HUES6 (cell line): ENCODE measurements at regions not wholly inside any gene's neighbourhood (a gene's known extent, or its start where the extent isn't known, plus 50 kb on each side); places are given as distances from the start of the nearest gene placed in this dataset.

Experiments
- H3K27ac ChIP-seq: 2 replicates; pipeline ENCODE4 v1.7.0; 2013; ENCODE audit warnings: low read depth, mild to moderate bottlenecking, low read length, inconsistent platforms
- H3K27me3 ChIP-seq: 2 replicates; pipeline ENCODE4 v1.6.1; 2013; ENCODE audit warnings: low read length; ENCODE audit not compliant: control insufficient read depth, insufficient read depth
- H3K36me3 ChIP-seq: 2 replicates; pipeline ENCODE4 v1.6.1; 2013; ENCODE audit warnings: low read length; ENCODE audit not compliant: control insufficient read depth, insufficient read depth
- H3K4me1 ChIP-seq: 2 replicates; pipeline ENCODE4 v1.6.1; 2013; ENCODE audit warnings: low read length; ENCODE audit not compliant: control insufficient read depth, insufficient read depth
- H3K4me3 ChIP-seq: 2 replicates; pipeline ENCODE4 v1.5.1; 2013; ENCODE audit warnings: low read depth, low read length
- H3K9ac ChIP-seq: one replicate; pipeline ENCODE4 v1.6.1; 2013; ENCODE audit warnings: mild to moderate bottlenecking, low read length
- H3K9me3 ChIP-seq: 2 replicates; pipeline ENCODE4 v1.6.1; 2013; ENCODE audit warnings: low read depth, low read length; ENCODE audit not compliant: control insufficient read depth, insufficient read depth

DNA sequence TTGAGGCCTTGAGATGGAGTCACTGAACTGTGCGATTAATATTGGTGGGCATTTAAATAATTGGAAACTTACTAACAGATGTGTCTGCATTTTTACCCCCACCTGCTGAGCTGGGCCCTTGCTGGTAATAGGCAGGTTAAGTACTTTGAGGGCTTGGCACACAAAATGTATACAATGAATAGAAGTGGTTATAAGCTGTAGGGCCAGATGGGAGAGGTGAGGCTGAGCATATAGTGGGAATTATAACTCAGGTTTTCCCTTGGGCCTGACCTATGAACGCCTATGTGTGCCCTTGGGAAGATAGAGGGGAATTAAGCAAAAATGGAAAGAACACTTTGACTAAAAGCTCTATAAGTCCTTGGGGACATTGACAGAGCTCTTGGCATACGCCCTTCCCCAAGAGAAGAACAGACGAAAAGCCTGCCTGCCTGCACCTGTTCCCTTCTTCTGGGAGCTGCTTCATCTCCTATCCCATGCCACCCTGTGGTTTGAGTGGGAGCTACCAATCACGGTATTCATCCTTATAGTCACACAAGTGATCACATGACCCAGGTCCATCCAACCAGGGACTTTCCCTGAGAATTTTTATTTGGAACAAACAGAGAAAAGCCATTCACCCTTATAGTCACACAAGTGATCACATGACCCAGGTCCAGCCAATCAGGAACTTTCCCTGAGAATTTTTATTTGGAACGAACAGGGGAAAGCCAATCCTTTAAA, 260.7 kb upstream of the CSF3R start:
- peaks cover 14% of the 10 kb centered on the region; the same call in 1 of the 2 replicates for H3K4me1 ChIP-seq
- no peaks in the 10 kb centered on the region for H3K36me3 ChIP-seq
- peaks cover 4% of the 10 kb centered on the region for H3K9me3 ChIP-seq
- no peaks in the 10 kb centered on the region for H3K27me3 ChIP-seq
- H3K9ac ChIP-seq: no peak overlapping the region
- H3K27ac ChIP-seq: no peak overlapping the region
- H3K4me3 ChIP-seq: no peak overlapping the region

DNA sequence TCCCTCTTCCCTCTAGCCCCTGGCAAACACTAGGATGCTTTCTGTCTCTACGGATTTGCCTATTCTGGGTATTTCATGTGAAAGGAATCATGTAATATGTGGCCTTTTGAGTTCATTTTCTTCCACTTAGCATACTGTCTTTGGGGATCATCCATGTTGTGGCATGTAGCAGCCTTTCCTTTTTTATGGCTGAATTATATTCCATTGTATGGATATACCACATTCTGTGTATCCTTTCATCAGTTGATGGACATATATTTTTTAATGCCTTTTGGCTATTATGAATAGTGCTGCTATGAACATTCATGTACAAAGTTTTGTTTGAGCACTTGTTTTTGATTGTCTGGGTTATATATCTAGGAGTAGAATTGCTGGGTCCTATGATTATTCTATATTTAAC, 258.4 kb upstream of the CSF3R start:
- no peak overlapping the region for H3K4me3 ChIP-seq
- H3K27ac ChIP-seq: no peak overlapping the region
- H3K27me3 ChIP-seq: no peaks in the 10 kb centered on the region
- peaks cover 4% of the 10 kb centered on the region for H3K9me3 ChIP-seq
- no peaks in the 10 kb centered on the region for H3K36me3 ChIP-seq
- H3K4me1 ChIP-seq: peaks cover 28% of the 10 kb centered on the region
- no peak overlapping the region for H3K9ac ChIP-seq

- H3K27ac ChIP-seq: no peak overlapping the region
- H3K36me3 ChIP-seq: no peaks in the 10 kb centered on the region
- H3K9me3 ChIP-seq: peaks cover 4% of the 10 kb centered on the region
- no peak overlapping the region for H3K9ac ChIP-seq
- no peaks in the 10 kb centered on the region for H3K27me3 ChIP-seq
- H3K4me1 ChIP-seq: peaks cover 28% of the 10 kb centered on the region
- no peak overlapping the region for H3K4me3 ChIP-seq
Measured at GRCh38 chr1:36740446-36740845, 257.7 kb upstream of the CSF3R start.

DNA sequence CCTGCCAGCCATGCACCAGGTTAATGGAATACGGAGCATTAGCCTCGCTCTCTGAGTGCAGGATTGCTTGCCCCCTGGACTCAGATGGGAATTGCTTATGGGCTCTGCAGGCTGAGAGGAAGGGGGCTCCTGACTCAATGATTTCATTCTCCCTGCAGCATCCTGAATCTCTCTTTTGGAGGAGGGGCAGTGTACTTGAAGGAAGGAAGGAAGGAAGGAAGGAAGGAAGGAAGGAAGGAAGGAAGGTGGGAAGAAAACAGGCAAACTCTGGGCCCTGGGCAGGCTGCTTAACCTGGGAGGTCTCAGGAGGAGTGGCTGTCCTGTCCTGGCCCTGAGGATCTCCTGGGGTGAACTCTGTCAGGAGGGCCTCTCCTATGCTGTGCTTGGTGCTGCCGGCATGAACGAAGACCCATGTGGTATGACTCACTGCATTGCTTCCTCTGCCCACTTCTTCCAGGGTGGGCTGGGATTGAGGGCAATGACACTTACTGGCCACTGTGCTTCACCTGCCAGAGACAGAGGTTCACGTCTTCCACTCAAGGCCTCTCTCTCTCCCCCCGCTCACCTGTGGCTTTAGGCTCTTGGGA, 257.1 kb upstream of the CSF3R start:
- Histone ChIP-seq H3K9me3 (peaks cover 4% of the 10 kb centered on the region), H3K4me3 (no peak overlapping the region), H3K27ac (no peak overlapping the region), H3K27me3 (no peaks in the 10 kb centered on the region), H3K36me3 (no peaks in the 10 kb centered on the region), H3K4me1 (peaks cover 28% of the 10 kb centered on the region), H3K9ac (no peak overlapping the region)

- H3K27me3 ChIP-seq: no peaks in the 10 kb centered on the region
- H3K9ac ChIP-seq: no peak overlapping the region
- no peak overlapping the region for H3K27ac ChIP-seq
- H3K36me3 ChIP-seq: no peaks in the 10 kb centered on the region
- no peak overlapping the region for H3K4me3 ChIP-seq
- peaks cover 4% of the 10 kb centered on the region for H3K9me3 ChIP-seq
- H3K4me1 ChIP-seq: peaks cover 28% of the 10 kb centered on the region
Measured at GRCh38 chr1:36738245-36738644, 255.5 kb upstream of the CSF3R start.

DNA sequence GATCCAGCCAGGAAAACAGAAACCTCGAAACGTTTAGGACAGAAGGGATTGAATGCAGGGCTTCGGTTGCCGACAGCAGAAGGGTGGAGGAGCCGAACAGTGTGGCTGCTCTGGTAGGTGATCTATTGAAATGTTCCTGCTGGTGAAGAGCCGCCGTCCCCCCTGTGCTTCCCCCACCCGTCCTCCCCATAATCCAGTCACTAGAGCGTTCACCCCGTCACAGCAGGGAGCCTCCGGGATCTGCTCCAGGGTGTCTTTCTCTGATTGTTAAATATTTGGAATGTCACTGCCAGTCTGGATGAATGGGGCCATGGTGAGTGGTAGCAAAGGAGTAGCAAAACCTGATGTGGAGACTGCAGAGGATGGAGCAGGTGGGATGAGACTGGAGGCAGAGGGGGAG, 255.1 kb upstream of the CSF3R start:
- H3K4me3 ChIP-seq: no peak overlapping the region
- no peak overlapping the region for H3K9ac ChIP-seq
- no peaks in the 10 kb centered on the region for H3K27me3 ChIP-seq
- H3K9me3 ChIP-seq: peaks cover 4% of the 10 kb centered on the region
- H3K27ac ChIP-seq: no peak overlapping the region
- no peaks in the 10 kb centered on the region for H3K36me3 ChIP-seq
- H3K4me1 ChIP-seq: peaks cover 28% of the 10 kb centered on the region

- H3K27me3 ChIP-seq: no peaks in the 10 kb centered on the region
- peaks cover 28% of the 10 kb centered on the region for H3K4me1 ChIP-seq
- H3K9ac ChIP-seq: no peak overlapping the region
- no peak overlapping the region for H3K27ac ChIP-seq
- no peaks in the 10 kb centered on the region for H3K36me3 ChIP-seq
- no peak overlapping the region for H3K4me3 ChIP-seq
- peaks cover 4% of the 10 kb centered on the region for H3K9me3 ChIP-seq
Measured at GRCh38 chr1:36737038-36737555, 254.4 kb upstream of the CSF3R start.

- Histone ChIP-seq H3K36me3 (no peaks in the 10 kb centered on the region), H3K4me1 (peaks cover 36% of the 10 kb centered on the region), H3K27ac (no peak overlapping the region), H3K4me3 (no peak overlapping the region), H3K27me3 (no peaks in the 10 kb centered on the region), H3K9me3 (peaks cover 4% of the 10 kb centered on the region), H3K9ac (no peak overlapping the region)
Measured at GRCh38 chr1:36735939-36736730, 253.4 kb upstream of the CSF3R start.

GRCh38 chr1:36735436-36735835, 252.7 kb upstream of the CSF3R start:
- Histone ChIP-seq H3K4me3 (no peak overlapping the region), H3K4me1 (peaks cover 43% of the 10 kb centered on the region), H3K36me3 (no peaks in the 10 kb centered on the region), H3K9ac (no peak overlapping the region), H3K27me3 (no peaks in the 10 kb centered on the region), H3K27ac (no peak overlapping the region), H3K9me3 (no peaks in the 10 kb centered on the region)

DNA sequence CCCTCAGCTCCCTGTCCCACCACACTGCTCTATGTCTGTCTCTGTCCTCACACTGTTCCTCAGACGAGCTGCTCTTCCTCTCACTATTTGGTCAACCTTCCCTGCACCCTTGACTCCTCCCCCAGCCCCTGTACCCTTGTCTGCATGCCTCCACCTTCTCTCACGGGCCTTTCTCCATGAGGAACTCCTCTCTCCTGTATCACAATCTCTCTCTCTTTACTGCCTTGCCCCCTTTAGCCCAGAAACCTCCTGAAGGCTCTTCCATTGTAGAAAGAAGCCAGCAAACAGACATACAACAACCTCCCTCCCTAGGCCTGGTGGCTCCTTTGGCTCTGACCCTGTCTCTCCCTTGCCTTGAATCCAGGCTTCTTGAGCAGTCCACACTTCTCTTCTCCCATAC, 251.6 kb upstream of the CSF3R start:
- no peaks in the 10 kb centered on the region for H3K9me3 ChIP-seq
- no peaks in the 10 kb centered on the region for H3K36me3 ChIP-seq
- peaks cover 42% of the 10 kb centered on the region for H3K4me1 ChIP-seq
- no peak overlapping the region for H3K4me3 ChIP-seq
- H3K27ac ChIP-seq: no peak overlapping the region
- H3K9ac ChIP-seq: no peak overlapping the region
- H3K27me3 ChIP-seq: no peaks in the 10 kb centered on the region

DNA sequence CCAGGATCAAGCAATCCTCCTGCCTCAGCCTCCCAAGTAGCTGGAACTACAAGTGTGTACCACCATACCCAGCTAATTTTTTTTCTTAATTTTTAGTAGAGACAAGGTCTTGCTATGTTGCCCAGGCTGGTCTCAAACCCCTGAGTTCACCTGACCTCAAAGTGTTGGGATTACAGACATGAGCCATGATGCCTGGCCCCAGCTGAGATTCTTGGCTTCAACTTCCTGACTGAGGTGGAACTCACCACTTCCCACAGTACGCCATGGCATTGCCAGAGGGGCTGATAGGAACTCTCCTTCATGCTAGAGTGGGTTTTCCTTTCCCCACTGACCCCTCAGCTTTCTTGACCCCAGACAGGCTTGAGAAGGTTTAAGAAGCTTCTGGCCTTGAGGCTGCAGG, 251.0 kb upstream of the CSF3R start:
- H3K36me3 ChIP-seq: no peaks in the 10 kb centered on the region
- no peaks in the 10 kb centered on the region for H3K9me3 ChIP-seq
- H3K27me3 ChIP-seq: no peaks in the 10 kb centered on the region
- H3K4me3 ChIP-seq: no peak overlapping the region
- H3K27ac ChIP-seq: no peak overlapping the region
- peaks cover 40% of the 10 kb centered on the region for H3K4me1 ChIP-seq
- no peak overlapping the region for H3K9ac ChIP-seq
